GM23338 (cell line): ENCODE measurements at regions not wholly inside any gene's neighbourhood (a gene's known extent, or its start where the extent isn't known, plus 50 kb on each side); places are given as distances from the start of the nearest gene placed in this dataset.

Experiments used
- ATAC-seq: fragments of 200-7000 bp; cut with Tn5 transposase; 3 replicates; pipeline ENCODE4 v1.9.1; 2020
- DNase-seq: peaks from one replicate; pipeline ENCODE4 v3.0.0-alpha.2; 2015; ENCODE audit warnings: low spot score
- H2AFZ ChIP-seq: fragments of 200-600 bp; sonication (generic); 2 replicates; pipeline ENCODE4 v1.8.0; 2016; ENCODE audit warnings: antibody characterized with exemption, mild to moderate bottlenecking, moderate library complexity
- H3F3A ChIP-seq: fragments of 200-600 bp; sonication (generic); replicated peaks from 2 replicates; pipeline ENCODE4 v1.8.0; 2017; ENCODE audit warnings: antibody characterized with exemption, mixed run types, low read depth
- H3K27ac ChIP-seq: fragments of 200-600 bp; sonication (generic); 2 replicates; pipeline ENCODE4 v1.6.1; 2016; ENCODE audit warnings: low read depth
- H3K27me3 ChIP-seq: fragments of 200-600 bp; sonication (generic); 2 replicates; pipeline ENCODE4 v1.8.0; 2016; ENCODE audit warnings: mild to moderate bottlenecking, mixed run types, moderate library complexity; ENCODE audit not compliant: insufficient read depth
- H3K36me3 ChIP-seq: fragments of 200-600 bp; sonication (generic); 2 replicates; pipeline ENCODE4 v1.8.0; 2016; ENCODE audit warnings: mild to moderate bottlenecking; ENCODE audit not compliant: insufficient read depth
- H3K4me1 ChIP-seq: fragments of 200-600 bp; sonication (generic); 2 replicates; pipeline ENCODE4 v1.8.0; 2016; ENCODE audit warnings: mild to moderate bottlenecking, moderate library complexity; ENCODE audit not compliant: insufficient read depth
- H3K4me2 ChIP-seq: fragments of 200-600 bp; sonication (generic); 2 replicates; pipeline ENCODE4 v1.7.1; 2017; ENCODE audit warnings: mixed run types
- H3K4me3 ChIP-seq: fragments of 200-600 bp; sonication (generic); 2 replicates; pipeline ENCODE4 v1.6.1; 2016; ENCODE audit warnings: mixed run types
- H3K79me2 ChIP-seq: fragments of 200-600 bp; sonication (generic); replicated peaks from 2 replicates; pipeline ENCODE4 v1.8.0; 2017; ENCODE audit warnings: mild to moderate bottlenecking; ENCODE audit not compliant: insufficient read depth
- H3K9me2 ChIP-seq: fragments of 200-600 bp; sonication (generic); 2 replicates; pipeline ENCODE4 v1.8.0; 2017; ENCODE audit not compliant: insufficient read depth
- H4K20me1 ChIP-seq: fragments of 200-600 bp; sonication (generic); replicated peaks from 2 replicates; pipeline ENCODE4 v1.8.0; 2017; ENCODE audit warnings: mild to moderate bottlenecking; ENCODE audit not compliant: insufficient read depth
- H3K27ac Mint-ChIP-seq: 2 replicates; pipeline ENCODE4 v1.8.0; 2020; ENCODE audit warnings: inconsistent platforms, mild to moderate bottlenecking, moderate library complexity, mixed read lengths
- H3K27me3 Mint-ChIP-seq: 3 replicates; pipeline ENCODE4 v1.8.0; 2022; ENCODE audit warnings: low read depth, mild to moderate bottlenecking, moderate library complexity, mixed read lengths, inconsistent platforms; ENCODE audit not compliant: insufficient read depth, poor library complexity
- H3K36me3 Mint-ChIP-seq: 3 replicates; pipeline ENCODE4 v1.8.0; 2021; ENCODE audit warnings: low read depth, mild to moderate bottlenecking, inconsistent platforms, moderate library complexity, mixed read lengths
- H3K4me1 Mint-ChIP-seq: 3 replicates; pipeline ENCODE4 v1.8.0; 2020; ENCODE audit warnings: mild to moderate bottlenecking, inconsistent platforms, mixed read lengths
- H3K4me3 Mint-ChIP-seq: 3 replicates; pipeline ENCODE4 v1.8.0; 2021; ENCODE audit warnings: moderate library complexity, mild to moderate bottlenecking, inconsistent platforms, mixed read lengths
- H3K9me3 Mint-ChIP-seq: 3 replicates; pipeline ENCODE4 v1.8.0; 2020; ENCODE audit warnings: moderate library complexity, mild to moderate bottlenecking, inconsistent platforms, mixed read lengths
- CREB1 ChIP-seq: fragments of 250-450 bp; sonication (Bioruptor Pico); IDR thresholded peaks from 2 replicates; pipeline ENCODE4 v1.5.0; 2020; ENCODE audit warnings: low read depth, mild to moderate bottlenecking, moderate library complexity
- ETS1 ChIP-seq: IDR thresholded peaks from 2 replicates; pipeline ENCODE4 v1.6.1; 2016; ENCODE audit warnings: antibody characterized with exemption
- EZH2 ChIP-seq: fragments of 200-600 bp; sonication (generic); IDR thresholded peaks from one replicate; pipeline ENCODE4 v1.8.0; 2017; ENCODE audit warnings: antibody characterized with exemption, mild to moderate bottlenecking, low read depth; ENCODE audit not compliant: unreplicated experiment
- EZH2phosphoT487 ChIP-seq: fragments of 200-600 bp; sonication (generic); IDR thresholded peaks from one replicate; pipeline ENCODE4 v1.8.1; 2018; ENCODE audit warnings: antibody characterized with exemption; ENCODE audit not compliant: unreplicated experiment
- JUNB ChIP-seq: IDR thresholded peaks from one replicate; pipeline ENCODE4 v1.6.1; 2016; ENCODE audit warnings: antibody characterized with exemption; ENCODE audit not compliant: unreplicated experiment
- NANOG ChIP-seq: IDR thresholded peaks from 2 replicates; pipeline ENCODE4 v1.6.1; 2016; ENCODE audit warnings: antibody characterized with exemption, borderline replicate concordance
- POLR2AphosphoS5 ChIP-seq: IDR thresholded peaks from 2 replicates; pipeline ENCODE4 v1.6.1; 2016; ENCODE audit warnings: antibody characterized with exemption, low read depth
- STAT1 ChIP-seq: IDR thresholded peaks from one replicate; pipeline ENCODE4 v1.6.1; 2016; ENCODE audit warnings: antibody characterized with exemption; ENCODE audit not compliant: unreplicated experiment
- ZNF114 ChIP-seq: fragments of 250-450 bp; sonication (Bioruptor Pico); IDR thresholded peaks from 2 replicates; pipeline ENCODE4 v1.5.0; 2020; ENCODE audit warnings: mild to moderate bottlenecking, moderate library complexity
- ZNF331 ChIP-seq: fragments of 250-450 bp; sonication (Bioruptor Pico); IDR thresholded peaks from 2 replicates; pipeline ENCODE4 v1.5.0; 2020; ENCODE audit warnings: low read depth, mild to moderate bottlenecking, moderate library complexity
- TF ChIP-seq, protein P1 (sequence below): IDR thresholded peaks from one replicate; pipeline ENCODE4 v1.6.1; 2018; ENCODE audit warnings: antibody characterized with exemption; ENCODE audit not compliant: unreplicated experiment
- TF ChIP-seq, protein P2 (sequence below), 2 experiments: fragments of 200-600 bp in 1 of 2; sonication (generic) in 1 of 2; conservative IDR thresholded peaks; 2 replicates each; pipeline versions ENCODE4 v1.5.1 to v1.6.1; 2016 to 2017; ENCODE audit warnings: antibody characterized with exemption in 2 of 2, low read depth in 2 of 2, mild to moderate bottlenecking in 2 of 2, moderate library complexity in 1 of 2
- TF ChIP-seq, protein P3 (sequence below): fragments of 250-450 bp; sonication (Bioruptor Pico); IDR thresholded peaks from 2 replicates; pipeline ENCODE4 v1.5.0; 2020; ENCODE audit warnings: mild to moderate bottlenecking, moderate library complexity

- no peaks in the 10 kb centered on the region for H3K4me1 Mint-ChIP-seq
- no peak overlapping the region for H3K27ac Mint-ChIP-seq
- Histone ChIP-seq H3K79me2 (no peaks in the 10 kb centered on the region), H3F3A (no peaks in the 10 kb centered on the region), H3K4me2 (no peak overlapping the region), H3K9me2 (no peaks in the 10 kb centered on the region), H4K20me1 (no peaks in the 10 kb centered on the region), H3K4me1 (no peaks in the 10 kb centered on the region), H3K36me3 (no peaks in the 10 kb centered on the region), H3K4me3 (no peak overlapping the region), H2AFZ (no peak overlapping the region), H3K27me3 (no peaks in the 10 kb centered on the region), H3K27ac (no peak overlapping the region)
- no peak overlapping the region for H3K4me3 Mint-ChIP-seq
- no peak for ATAC-seq
- DNase-seq = no peak
- no peak for TF ChIP-seq ZNF331 (CRISPR knock-in tag)
- TF ChIP-seq, protein P1, sequence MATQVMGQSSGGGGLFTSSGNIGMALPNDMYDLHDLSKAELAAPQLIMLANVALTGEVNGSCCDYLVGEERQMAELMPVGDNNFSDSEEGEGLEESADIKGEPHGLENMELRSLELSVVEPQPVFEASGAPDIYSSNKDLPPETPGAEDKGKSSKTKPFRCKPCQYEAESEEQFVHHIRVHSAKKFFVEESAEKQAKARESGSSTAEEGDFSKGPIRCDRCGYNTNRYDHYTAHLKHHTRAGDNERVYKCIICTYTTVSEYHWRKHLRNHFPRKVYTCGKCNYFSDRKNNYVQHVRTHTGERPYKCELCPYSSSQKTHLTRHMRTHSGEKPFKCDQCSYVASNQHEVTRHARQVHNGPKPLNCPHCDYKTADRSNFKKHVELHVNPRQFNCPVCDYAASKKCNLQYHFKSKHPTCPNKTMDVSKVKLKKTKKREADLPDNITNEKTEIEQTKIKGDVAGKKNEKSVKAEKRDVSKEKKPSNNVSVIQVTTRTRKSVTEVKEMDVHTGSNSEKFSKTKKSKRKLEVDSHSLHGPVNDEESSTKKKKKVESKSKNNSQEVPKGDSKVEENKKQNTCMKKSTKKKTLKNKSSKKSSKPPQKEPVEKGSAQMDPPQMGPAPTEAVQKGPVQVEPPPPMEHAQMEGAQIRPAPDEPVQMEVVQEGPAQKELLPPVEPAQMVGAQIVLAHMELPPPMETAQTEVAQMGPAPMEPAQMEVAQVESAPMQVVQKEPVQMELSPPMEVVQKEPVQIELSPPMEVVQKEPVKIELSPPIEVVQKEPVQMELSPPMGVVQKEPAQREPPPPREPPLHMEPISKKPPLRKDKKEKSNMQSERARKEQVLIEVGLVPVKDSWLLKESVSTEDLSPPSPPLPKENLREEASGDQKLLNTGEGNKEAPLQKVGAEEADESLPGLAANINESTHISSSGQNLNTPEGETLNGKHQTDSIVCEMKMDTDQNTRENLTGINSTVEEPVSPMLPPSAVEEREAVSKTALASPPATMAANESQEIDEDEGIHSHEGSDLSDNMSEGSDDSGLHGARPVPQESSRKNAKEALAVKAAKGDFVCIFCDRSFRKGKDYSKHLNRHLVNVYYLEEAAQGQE = no peak
- TF ChIP-seq EZH2 = no peak
- TF ChIP-seq, protein P2, sequence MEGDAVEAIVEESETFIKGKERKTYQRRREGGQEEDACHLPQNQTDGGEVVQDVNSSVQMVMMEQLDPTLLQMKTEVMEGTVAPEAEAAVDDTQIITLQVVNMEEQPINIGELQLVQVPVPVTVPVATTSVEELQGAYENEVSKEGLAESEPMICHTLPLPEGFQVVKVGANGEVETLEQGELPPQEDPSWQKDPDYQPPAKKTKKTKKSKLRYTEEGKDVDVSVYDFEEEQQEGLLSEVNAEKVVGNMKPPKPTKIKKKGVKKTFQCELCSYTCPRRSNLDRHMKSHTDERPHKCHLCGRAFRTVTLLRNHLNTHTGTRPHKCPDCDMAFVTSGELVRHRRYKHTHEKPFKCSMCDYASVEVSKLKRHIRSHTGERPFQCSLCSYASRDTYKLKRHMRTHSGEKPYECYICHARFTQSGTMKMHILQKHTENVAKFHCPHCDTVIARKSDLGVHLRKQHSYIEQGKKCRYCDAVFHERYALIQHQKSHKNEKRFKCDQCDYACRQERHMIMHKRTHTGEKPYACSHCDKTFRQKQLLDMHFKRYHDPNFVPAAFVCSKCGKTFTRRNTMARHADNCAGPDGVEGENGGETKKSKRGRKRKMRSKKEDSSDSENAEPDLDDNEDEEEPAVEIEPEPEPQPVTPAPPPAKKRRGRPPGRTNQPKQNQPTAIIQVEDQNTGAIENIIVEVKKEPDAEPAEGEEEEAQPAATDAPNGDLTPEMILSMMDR (conservative IDR thresholded peaks at IDR 0.05; ENCODE audit: low read depth in 2 of 2) = no peak
- TF ChIP-seq JUNB = no peak
- no peak for TF ChIP-seq EZH2phosphoT487
- no peak for TF ChIP-seq STAT1
- TF ChIP-seq NANOG = no peak
- no peak for TF ChIP-seq ETS1
- TF ChIP-seq, protein P3, sequence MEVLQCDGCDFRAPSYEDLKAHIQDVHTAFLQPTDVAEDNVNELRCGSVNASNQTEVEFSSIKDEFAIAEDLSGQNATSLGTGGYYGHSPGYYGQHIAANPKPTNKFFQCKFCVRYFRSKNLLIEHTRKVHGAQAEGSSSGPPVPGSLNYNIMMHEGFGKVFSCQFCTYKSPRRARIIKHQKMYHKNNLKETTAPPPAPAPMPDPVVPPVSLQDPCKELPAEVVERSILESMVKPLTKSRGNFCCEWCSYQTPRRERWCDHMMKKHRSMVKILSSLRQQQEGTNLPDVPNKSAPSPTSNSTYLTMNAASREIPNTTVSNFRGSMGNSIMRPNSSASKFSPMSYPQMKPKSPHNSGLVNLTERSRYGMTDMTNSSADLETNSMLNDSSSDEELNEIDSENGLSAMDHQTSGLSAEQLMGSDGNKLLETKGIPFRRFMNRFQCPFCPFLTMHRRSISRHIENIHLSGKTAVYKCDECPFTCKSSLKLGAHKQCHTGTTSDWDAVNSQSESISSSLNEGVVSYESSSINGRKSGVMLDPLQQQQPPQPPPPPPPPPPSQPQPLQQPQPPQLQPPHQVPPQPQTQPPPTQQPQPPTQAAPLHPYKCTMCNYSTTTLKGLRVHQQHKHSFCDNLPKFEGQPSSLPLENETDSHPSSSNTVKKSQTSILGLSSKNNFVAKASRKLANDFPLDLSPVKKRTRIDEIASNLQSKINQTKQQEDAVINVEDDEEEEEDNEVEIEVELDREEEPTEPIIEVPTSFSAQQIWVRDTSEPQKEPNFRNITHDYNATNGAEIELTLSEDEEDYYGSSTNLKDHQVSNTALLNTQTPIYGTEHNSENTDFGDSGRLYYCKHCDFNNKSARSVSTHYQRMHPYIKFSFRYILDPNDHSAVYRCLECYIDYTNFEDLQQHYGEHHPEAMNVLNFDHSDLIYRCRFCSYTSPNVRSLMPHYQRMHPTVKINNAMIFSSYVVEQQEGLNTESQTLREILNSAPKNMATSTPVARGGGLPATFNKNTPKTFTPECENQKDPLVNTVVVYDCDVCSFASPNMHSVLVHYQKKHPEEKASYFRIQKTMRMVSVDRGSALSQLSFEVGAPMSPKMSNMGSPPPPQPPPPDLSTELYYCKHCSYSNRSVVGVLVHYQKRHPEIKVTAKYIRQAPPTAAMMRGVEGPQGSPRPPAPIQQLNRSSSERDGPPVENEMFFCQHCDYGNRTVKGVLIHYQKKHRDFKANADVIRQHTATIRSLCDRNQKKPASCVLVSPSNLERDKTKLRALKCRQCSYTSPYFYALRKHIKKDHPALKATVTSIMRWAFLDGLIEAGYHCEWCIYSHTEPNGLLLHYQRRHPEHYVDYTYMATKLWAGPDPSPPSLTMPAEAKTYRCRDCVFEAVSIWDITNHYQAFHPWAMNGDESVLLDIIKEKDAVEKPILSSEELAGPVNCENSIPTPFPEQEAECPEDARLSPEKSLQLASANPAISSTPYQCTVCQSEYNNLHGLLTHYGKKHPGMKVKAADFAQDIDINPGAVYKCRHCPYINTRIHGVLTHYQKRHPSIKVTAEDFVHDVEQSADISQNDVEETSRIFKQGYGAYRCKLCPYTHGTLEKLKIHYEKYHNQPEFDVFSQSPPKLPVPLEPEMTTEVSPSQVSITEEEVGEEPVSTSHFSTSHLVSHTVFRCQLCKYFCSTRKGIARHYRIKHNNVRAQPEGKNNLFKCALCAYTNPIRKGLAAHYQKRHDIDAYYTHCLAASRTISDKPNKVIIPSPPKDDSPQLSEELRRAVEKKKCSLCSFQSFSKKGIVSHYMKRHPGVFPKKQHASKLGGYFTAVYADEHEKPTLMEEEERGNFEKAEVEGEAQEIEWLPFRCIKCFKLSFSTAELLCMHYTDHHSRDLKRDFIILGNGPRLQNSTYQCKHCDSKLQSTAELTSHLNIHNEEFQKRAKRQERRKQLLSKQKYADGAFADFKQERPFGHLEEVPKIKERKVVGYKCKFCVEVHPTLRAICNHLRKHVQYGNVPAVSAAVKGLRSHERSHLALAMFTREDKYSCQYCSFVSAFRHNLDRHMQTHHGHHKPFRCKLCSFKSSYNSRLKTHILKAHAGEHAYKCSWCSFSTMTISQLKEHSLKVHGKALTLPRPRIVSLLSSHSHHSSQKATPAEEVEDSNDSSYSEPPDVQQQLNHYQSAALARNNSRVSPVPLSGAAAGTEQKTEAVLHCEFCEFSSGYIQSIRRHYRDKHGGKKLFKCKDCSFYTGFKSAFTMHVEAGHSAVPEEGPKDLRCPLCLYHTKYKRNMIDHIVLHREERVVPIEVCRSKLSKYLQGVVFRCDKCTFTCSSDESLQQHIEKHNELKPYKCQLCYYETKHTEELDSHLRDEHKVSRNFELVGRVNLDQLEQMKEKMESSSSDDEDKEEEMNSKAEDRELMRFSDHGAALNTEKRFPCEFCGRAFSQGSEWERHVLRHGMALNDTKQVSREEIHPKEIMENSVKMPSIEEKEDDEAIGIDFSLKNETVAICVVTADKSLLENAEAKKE (CRISPR knock-in tag) = no peak
- TF ChIP-seq CREB1 = no peak
- TF ChIP-seq POLR2AphosphoS5 = no peak
- TF ChIP-seq ZNF114 (CRISPR knock-in tag) = no peak
- no peaks in the 10 kb centered on the region for H3K36me3 Mint-ChIP-seq
- H3K27me3 Mint-ChIP-seq = no peaks in the 10 kb centered on the region
- H3K9me3 Mint-ChIP-seq = no peaks in the 10 kb centered on the region
Observed at GRCh38 chr12:76652402-76652801, 92.8 kb upstream of the OSBPL8 start.
